IPS-NIHi11 (cell line): ENCODE measurements at regions not wholly inside any gene's neighbourhood (a gene's known extent, or its start where the extent isn't known, plus 50 kb on each side); places are given as distances from the start of the nearest gene placed in this dataset.

ENCODE experiments used
- DNase-seq: peaks from one replicate; pipeline ENCODE4 v3.0.0; 2012; ENCODE audit warnings: mixed read lengths, low spot score

DNA sequence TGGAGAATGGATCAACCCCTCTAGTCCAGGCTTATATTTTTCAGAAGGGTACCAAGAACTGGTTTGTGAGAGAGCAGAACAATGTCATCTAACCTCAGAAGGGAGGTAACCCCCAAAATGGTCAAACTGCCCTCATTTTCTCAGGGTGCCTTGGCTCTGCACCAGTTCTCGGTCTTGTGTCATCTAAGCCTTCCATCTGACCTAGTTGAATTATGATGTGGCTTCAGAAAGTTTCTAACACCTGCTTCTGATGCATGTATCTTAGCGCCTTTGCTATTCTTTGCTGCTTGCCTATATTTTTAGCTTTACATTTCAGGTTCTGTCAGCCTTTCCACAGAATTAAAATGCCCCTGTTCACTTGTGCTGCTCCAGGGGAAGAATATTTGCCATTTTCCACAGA is 91.7 kb upstream of the E2F8 start:
- DNase-seq = no peak

DNA sequence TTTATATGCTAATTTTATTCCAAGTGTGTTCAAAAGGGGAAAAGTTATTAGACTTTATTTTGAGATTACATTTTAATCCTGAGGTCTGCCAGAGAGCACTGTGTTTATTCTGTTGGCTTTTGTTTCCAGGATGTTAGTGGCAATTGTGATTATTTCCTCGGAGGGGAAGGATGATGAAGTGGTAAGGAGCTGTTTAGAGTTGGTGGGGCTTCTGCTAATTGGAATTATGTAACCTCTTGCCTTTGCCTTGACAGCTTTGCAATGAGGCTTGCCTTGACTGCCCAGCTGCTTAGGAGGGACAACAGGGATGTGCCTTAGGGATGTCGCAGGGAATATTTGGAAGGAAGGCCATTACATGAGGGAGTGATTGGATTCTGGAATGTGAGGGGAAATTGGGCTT is 89.7 kb upstream of the E2F8 start:
- DNase-seq = no peak

DNA sequence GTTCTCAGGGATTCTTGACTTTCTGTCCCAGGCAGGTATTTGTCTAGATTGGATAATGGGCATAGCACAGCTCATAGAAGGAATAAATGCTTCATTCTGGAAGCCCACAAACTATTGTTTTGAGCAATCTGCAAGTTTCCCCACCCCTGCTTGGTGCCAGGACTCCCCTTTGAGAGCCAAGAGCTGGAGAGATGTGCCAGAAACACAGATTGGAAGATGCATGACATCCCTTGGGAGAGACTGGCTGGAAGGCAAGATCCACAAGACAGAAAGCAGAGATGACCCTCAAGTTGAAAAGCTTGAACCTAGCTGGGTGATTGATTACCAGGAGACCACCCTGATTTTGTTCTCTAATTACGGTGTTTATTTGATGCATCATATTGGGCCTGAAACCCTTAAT is 89.2 kb upstream of the E2F8 start:
- no peak for DNase-seq

DNA sequence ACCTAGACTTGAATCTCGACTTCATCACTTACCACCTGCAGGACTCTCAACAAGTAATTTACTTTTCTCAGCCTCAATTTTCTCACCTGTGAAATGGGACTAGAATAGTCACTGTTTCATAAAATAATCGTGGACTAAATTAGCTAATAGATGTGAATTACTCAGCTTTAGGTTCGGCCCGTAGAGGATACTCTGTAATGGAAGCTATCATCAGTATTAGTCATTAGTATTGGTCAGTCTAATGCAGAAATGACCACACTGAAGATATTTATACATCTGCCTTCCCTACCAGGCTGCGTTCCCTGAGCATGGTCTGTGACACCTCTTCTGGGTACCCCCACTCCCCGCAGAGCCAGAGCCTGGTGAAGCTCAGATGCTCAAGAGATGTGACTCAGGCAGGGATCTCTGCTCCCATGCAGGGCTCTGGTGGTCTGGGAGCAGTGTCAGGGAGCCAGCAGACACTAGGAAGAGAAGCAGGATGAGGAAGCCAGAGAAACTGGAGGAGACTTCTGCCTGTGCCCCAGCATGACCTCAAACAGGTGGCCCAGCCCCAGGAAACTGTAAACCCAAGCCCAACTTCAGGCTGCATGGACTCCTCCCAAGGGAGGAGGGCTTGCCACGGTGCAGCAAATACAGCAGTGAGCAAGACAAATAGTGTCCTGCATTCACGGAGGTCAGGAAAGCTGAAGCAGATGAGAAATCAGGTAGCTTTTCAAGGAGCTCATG is 88.0 kb upstream of the E2F8 start:
- DNase-seq = no peak

DNA sequence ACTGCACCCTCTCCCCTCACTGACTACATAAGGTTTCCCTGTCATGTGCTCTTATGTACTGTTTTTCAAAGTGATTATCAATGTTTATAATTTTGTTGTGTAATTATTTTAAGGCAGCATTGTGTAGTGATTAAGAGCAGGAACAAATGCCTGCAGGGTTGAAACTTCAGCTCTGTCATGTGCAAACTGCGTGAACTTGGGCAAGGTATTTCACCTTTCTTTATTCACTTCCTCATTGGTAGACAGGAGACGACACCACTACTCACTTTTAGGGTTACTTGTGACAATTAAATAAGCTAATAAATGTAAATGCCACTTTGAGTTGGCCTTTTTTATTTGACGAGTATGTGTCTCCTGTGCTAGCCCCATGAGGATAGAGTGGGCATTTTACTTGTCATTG is 86.5 kb upstream of the E2F8 start:
- DNase-seq = no peak

DNA sequence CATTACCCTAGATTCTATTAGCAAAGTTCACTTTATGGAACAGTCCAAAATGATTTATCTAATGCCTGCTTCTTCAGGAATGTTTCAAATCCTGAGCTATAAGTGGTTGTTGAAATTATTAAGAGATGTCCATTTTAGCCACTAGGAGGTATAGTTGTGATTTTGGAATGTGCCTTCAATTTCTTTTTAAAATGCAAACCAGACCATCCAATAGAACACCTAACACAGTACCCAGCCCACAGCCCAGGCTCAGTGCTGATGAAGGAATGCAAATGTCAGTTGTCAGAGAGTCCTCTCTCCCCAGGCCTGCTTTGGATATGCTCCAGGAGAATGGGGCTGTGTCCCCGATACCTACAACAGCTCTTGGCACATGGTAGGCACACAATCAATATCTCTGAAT is 85.8 kb upstream of the E2F8 start:
- no peak for DNase-seq

DNA sequence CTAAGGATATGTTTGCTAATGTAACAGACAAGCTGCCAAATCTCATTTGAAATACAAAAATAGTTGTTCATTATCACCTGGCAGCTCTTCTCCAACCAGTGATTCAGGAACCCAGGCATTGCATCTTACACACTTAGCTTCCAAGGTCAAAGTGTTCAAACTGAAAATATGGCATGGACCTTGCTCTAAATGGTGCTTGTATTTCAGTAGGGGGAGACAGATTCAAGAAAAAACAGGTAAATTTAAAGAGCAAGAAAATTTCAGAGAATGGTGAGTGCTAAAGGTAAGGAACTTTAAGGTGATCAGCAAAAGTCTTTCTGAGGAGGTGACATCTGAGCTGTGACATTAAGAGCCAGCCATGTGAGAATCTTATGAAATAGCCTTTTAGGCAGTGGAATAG is 82.8 kb upstream of the E2F8 start:
- DNase-seq = no peak

DNA sequence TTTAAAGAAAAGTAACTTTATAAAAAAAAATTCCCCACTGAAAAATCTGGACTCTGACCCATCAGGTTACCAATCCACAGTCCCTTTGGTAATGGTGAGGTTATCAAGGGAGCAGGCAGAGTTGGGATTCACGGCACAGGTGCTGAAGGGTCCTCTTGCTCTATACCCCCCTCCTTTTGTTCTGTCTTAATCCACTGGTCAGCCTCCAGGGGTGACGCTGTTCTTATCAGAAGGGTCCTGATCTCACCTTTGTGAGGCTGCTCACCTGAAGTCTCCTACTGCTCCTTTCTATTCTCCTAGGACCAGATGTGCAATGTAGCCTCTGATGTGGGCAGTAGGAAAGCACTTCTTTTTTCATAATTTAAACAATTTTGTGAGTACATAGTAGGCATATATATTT is 80.6 kb upstream of the E2F8 start:
- DNase-seq = peak; percentile 31

DNA sequence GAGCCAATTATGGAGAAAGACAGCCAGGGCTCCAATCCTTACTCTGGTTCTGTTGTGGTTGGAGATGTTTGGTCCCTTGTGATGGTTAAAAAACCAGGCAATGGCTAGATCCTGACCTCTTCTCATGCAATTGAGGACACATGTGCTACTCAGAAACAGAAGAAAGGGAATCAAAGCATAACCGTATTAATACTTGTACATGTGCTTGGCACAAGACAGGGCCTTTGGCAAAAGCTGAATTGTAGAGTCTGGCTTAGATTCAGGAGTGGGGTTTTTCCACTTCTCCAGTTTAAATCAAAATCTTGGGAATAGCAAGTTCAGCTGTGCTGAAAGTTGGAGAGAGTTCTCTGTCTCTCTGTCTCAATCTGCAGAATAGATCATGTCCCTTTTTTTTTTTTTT is 80.1 kb upstream of the E2F8 start:
- no peak for DNase-seq

DNA sequence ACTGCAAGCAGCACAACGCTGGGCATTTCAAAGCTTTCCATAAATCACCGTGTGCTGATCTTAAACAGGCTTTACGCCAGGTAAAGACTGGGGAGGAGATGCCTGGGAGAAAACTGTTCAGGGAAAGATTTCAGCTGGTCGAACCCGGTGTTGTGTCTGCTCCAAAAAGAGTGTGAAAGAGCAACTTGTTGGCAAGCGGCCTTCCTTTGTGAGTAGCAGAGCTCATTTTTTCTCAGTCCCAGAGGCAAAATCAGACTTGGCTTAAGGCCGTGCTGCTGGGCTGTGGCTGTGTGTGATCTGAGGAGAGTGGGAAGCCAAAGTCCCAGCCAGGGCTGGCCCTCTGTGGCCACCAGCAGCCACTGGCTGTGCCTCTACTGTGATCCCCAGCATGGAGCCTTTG is 75.7 kb upstream of the E2F8 start:
- DNase-seq = no peak

DNA sequence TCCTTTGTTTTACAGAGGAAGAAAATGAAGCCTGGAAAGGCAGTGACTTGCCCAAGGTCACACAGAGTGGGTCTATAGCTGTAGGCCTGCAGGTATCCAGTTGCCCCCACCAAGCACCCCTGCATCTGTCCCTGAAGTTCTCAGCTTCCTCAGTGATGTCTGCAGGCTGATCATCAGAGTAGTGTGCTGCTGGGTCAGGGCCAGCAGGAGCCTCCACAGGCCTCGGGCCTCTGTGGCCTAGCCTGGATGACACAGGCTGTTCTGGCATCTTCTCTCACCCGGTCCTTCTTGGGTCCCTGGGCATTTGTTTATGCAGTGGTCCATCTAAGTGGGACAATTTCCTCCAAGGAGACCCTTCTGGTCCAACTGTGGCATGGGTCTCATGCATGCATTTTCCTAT is 74.8 kb upstream of the E2F8 start:
- DNase-seq = no peak

DNA sequence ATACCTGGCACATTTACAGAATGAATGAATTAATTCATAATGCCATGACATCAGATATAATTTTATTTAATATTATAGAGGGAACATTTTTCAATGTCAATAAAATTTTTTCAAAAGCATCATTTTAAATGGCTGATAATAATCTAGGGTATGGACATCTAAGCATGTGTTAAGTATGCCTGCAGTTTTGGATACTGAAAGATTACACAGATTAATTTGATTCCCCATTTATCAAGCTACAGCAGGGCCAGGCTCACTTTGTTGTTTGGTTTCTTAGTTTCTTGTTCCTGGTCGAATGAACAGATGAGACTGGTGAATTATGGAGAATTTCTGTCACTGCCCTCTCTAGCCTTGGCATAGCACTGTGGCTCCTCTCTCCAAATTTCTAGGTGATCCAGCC is 72.4 kb upstream of the E2F8 start:
- DNase-seq = no peak

DNA sequence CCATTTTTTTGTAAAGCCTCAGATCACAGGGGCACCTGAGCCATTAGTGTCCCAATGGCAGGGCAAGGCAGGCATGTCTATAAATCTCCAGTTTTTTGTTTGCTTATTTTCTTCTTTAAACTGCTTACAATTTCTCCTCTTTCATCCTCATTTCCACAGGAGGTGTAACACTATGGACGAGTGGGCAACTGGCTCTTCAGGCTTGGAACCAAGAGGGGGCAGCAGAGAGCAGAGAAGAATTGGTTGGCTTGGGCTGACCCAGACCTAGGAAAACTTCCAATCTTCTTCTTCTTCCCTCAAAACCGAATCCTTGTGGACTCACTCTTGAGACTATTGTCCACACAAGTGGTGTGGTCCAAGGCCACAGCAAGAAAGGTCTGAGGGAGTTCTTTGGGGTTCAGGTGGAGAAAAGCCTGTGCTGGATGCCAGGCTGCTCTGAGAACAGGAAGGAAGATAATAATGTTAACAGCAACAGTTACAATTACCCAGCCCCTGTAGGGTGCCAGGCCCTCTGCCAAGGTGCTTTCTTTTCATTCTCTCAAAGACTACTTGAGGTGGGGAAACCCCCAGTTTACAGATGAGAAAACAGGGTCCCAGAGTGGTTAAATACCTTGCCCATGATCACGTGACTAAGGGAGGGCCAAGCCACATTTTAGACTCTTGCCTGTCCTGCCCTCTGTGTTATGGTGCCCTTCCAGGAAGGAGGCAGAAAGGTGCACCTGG is 70.7 kb upstream of the E2F8 start:
- DNase-seq = peak; percentile 77

DNA sequence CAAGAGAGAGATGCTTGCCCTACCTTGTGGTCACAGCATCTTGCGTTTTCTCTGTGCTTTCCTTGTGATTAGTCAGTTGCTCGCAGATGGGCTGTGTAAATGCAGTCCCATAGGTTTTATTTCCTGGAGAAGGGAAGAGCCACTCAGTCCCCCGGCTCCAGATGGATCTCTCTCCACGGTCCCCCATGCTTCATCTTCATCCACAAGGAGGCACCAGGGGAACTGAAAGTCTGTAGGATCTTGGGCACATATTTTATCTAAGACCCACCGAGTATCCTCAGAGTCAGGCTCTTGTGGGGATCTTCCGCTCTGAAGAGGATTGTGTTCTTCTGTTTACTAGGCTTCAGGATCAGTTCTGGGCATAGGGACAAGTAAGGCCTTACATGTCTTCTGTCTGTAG is 66.8 kb upstream of the E2F8 start:
- no peak for DNase-seq

DNA sequence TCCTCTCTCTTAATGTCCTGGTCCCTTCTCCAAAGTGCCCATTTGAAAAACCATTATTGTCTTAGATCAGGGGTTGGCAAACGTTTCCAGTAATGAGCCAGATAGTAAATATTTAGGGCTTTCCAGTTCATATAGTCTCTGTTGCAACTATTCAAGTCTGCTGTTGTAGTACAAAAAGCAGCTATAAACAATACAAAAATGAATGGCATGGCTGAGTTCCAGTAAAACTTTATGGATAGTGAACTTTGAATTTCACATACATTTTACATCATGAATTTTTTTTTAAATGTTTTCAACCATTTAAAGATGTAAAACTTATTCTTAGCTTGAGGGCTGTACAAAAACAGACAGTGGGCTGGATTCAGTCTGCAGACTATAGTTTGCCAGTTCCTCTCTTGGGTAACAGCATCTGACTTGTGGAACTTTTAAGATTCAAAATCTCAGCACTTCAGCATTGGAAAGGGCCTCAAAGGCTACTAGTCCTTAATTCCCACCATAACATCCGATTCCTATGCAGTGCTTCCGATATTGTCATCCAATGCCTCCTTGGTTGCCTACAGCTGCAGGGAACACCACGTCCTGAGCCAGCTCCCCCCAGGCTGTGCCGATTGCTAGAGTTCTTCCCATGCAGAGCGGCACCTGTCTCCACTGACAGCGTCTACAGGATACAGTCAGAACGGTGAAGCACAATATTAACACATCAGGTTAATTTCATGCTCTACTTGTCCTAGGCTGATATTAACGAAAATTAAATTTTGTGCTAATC is 65.6 kb upstream of the E2F8 start:
- no peak for DNase-seq

DNA sequence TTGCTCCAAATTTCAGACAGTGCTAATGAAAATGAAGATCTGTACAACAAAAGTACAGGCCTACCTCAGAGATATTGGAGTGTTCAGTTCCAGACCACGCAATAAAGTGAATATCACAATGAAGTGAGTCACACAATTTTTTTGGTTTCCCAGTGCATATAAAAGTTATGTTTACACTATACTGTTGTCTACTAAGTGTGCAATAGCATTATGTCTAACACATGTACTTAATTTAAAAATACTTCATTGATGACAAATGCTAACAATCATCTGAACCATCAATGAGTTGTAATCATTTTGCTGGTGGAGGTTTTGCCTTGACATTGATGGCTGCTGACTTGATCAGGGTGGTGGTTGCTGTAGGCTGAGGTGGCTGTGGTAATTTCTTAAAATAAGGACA is 60.6 kb upstream of the E2F8 start:
- DNase-seq = no peak

DNA sequence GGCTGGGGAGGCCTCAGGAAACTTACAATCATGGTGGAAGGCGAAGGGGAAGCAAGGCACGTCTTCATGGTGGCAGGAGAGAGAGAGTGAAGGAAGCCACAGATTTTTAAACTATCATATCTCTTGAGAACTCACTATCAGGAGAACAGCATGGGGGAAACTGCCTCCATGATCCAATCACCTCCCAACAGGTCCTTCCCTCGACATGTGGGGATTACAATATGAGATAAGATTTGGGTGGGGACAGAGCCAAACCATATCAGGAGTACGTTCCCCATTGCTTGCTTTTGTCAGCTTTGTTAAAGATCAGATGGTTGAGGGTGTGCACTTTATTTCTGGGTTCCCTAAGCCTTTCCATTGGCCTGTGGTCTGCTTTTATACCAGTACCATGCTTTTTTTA is 53.7 kb upstream of the E2F8 start:
- no peak for DNase-seq

DNA sequence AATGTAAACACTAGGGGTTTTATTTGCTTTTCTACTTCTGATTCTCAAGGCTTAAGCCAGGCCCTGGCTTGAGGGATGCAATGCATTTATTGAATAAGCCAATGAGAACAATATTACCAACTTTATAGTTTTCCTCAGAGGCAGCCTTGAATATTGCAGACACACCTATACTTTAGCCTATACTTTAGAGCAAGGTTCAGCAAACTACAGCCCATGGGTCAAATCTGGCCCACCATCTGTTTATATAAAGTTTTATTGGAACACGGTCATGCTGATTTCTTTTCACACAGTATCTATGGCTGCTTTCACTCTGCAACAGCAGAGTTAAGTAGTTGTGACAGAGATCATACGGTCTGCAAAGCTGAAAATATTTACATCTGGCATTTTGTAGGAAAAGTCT is 50.3 kb upstream of the E2F8 start:
- no peak for DNase-seq
